Lung (tissue), 11 donors: ENCODE measurements at regions not wholly inside any gene's neighbourhood (a gene's known extent, or its start where the extent isn't known, plus 50 kb on each side); places are given as distances from the start of the nearest gene placed in this dataset.

Experiments
- ATAC-seq: fragments of 200-7000 bp; cut with Tn5 transposase; one replicate; pipeline ENCODE4 v1.9.1; 2020; ENCODE audit warnings: moderate number of reproducible peaks; ENCODE audit not compliant: insufficient read depth, low FRiP score
- DNase-seq, 3 donors: peaks; one replicate each; pipeline ENCODE4 v3.0.0-alpha.2; 2013 to 2017
- H3K27ac ChIP-seq, 2 donors: one replicate each; pipeline ENCODE4 v1.5.1; 2013; ENCODE audit warnings: mild to moderate bottlenecking in 2 of 2, moderate library complexity in 2 of 2, control low read depth in 1 of 2, inconsistent platforms in 1 of 2, low read depth in 1 of 2, low read length in 1 of 2
- H3K27me3 ChIP-seq, 3 donors: one replicate each; pipeline ENCODE4 v1.5.1; 2013; ENCODE audit warnings: low read length in 2 of 3; ENCODE audit not compliant: control insufficient read depth in 3 of 3, insufficient read depth in 3 of 3
- H3K36me3 ChIP-seq, 4 donors: one replicate each; pipeline ENCODE4 v1.5.1; 2013; ENCODE audit warnings: low read length in 4 of 4, mild to moderate bottlenecking in 1 of 4, moderate library complexity in 1 of 4; ENCODE audit not compliant: control insufficient read depth in 4 of 4, insufficient read depth in 4 of 4
- H3K4me1 ChIP-seq, 5 donors: one replicate each; pipeline ENCODE4 v1.5.1; 2013; ENCODE audit warnings: low read length in 5 of 5, mild to moderate bottlenecking in 2 of 5, moderate library complexity in 1 of 5; ENCODE audit not compliant: control insufficient read depth in 5 of 5, insufficient read depth in 5 of 5
- H3K4me3 ChIP-seq: one replicate; pipeline ENCODE4 v1.5.1; 2013; ENCODE audit warnings: mild to moderate bottlenecking, control low read depth, moderate library complexity
- H3K9ac ChIP-seq, 2 donors: one replicate each; pipeline ENCODE4 v1.5.1; 2013; ENCODE audit warnings: low read length in 2 of 2, control low read depth in 1 of 2; ENCODE audit not compliant: insufficient read depth in 1 of 2
- H3K9me3 ChIP-seq, 4 donors: one replicate each; pipeline ENCODE4 v1.5.1; 2013; ENCODE audit warnings: low read length in 3 of 4, mild to moderate bottlenecking in 1 of 4, moderate library complexity in 1 of 4; ENCODE audit not compliant: control insufficient read depth in 4 of 4, insufficient read depth in 3 of 4
- WGBS, 2 donors: extraction: QIAGEN DNeasy Blood & Tissue Kit; methylation state at CpG; one replicate each; pipeline ENCODE4 v1.1.7; 2013; 5-methylcytosine and 5-hydroxymethylcytosine counted together
- TF ChIP-seq, protein P1 (sequence below): IDR thresholded peaks from 2 replicates; pipeline ENCODE4 v1.5.1; 2012; ENCODE audit warnings: mild to moderate bottlenecking; ENCODE audit errors: control extremely low read depth, extremely low read depth
- donor health status: control.
- donor health status: control.
- donor health status: Bipolar disorder and iron deficiency.
- donor health status: healthy.
- donor health status: DM: yes; HTN: yes; CAD: no.

DNA sequence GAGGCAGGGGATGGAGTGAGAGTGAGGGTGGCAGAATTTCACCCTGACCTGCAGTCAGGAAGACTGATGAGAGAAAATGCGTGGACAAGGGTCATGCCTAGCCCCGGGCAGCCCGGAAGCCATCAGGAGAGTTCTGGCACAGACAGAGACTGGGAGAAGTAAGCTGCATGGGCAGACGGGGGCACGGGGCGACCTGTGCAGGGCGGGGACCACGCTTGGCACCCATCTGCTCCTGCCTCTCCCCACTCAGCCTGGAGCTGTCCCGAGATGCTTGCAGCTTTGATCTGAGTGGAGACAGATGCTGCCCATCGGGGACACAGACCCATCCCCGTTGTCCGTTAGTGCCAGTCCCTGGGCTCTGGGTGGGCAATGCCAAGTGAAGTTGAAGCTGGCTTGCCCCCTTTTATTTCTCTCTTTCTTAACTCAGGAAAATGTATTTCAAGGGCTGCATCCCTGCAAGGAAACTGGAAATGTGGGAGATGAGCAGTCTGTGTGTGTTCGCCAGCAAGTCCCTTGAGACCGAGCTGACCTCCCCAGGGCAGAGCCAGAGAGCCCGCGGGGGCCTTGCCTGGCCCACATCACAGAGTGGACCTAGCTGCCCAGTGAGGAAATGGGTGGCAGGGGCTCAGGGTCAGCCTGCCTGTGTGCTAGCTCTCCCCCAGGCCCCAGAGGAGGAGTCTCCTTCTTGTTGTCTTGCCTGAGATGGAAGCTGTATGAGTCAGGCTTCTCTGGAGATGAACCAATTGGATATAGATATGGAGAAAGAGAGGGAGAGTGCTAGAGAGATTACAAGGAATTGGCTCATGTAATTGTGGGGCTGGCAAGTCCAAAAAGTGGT is 121.3 kb upstream of the C1orf174 start:
- H3K9me3 ChIP-seq = peaks cover 0 to 7% (median 0%) of the 10 kb centered on the region in 4 donors
- H3K4me1 ChIP-seq = no peaks in the 10 kb centered on the region
- no peak overlapping the region for H3K27ac ChIP-seq
- WGBS, 2 donors = 74 to 92% methylated on average over 16 of the region's 16 CpGs
- no peak overlapping the region for H3K9ac ChIP-seq
- no peaks in the 10 kb centered on the region for H3K27me3 ChIP-seq
- no peak overlapping the region for H3K4me3 ChIP-seq
- no peaks in the 10 kb centered on the region for H3K36me3 ChIP-seq
- TF ChIP-seq, protein P1, sequence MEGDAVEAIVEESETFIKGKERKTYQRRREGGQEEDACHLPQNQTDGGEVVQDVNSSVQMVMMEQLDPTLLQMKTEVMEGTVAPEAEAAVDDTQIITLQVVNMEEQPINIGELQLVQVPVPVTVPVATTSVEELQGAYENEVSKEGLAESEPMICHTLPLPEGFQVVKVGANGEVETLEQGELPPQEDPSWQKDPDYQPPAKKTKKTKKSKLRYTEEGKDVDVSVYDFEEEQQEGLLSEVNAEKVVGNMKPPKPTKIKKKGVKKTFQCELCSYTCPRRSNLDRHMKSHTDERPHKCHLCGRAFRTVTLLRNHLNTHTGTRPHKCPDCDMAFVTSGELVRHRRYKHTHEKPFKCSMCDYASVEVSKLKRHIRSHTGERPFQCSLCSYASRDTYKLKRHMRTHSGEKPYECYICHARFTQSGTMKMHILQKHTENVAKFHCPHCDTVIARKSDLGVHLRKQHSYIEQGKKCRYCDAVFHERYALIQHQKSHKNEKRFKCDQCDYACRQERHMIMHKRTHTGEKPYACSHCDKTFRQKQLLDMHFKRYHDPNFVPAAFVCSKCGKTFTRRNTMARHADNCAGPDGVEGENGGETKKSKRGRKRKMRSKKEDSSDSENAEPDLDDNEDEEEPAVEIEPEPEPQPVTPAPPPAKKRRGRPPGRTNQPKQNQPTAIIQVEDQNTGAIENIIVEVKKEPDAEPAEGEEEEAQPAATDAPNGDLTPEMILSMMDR = no peak
- ATAC-seq = no peak
- DNase-seq = no peak

DNA sequence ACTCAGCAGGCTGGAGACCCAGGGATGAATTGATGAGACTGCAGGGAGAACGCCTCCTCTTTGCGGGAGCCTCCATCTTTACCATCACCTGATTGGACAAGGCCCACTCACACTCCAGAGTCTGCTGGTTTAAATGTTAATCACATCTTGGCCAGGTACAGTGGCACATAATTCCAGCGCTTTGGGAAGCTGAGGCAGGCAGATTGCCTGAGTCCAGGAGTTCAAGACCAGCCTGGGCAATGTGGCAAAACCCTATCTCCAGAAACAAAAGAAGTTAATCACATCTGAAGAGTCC is 121.8 kb upstream of the C1orf174 start:
- Histone ChIP-seq H3K27ac (no peak overlapping the region), H3K4me3 (no peak overlapping the region), H3K9ac (no peak overlapping the region), H3K9me3 (peaks cover 0 to 7% (median 0%) of the 10 kb centered on the region in 4 donors), H3K27me3 (no peaks in the 10 kb centered on the region), H3K4me1 (no peaks in the 10 kb centered on the region), H3K36me3 (no peaks in the 10 kb centered on the region)
- TF ChIP-seq, protein P1 = no peak
- WGBS, 2 donors = 57 to 78% methylated on average over 3 of the region's 3 CpGs
- ATAC-seq = no peak
- DNase-seq = no peak

- no peak for ATAC-seq
- no peaks in the 10 kb centered on the region for H3K4me1 ChIP-seq
- peaks cover 0 to 7% (median 0%) of the 10 kb centered on the region in 4 donors for H3K9me3 ChIP-seq
- no peak for DNase-seq
- no peak overlapping the region for H3K27ac ChIP-seq
- WGBS, 2 donors = 83 to 86% methylated on average over 14 of the region's 14 CpGs
- TF ChIP-seq, protein P1 = no peak
- no peak overlapping the region for H3K4me3 ChIP-seq
- H3K36me3 ChIP-seq = no peaks in the 10 kb centered on the region
- H3K27me3 ChIP-seq = peaks cover 0 to 4% (median 1%) of the 10 kb centered on the region in 3 donors
- no peak overlapping the region for H3K9ac ChIP-seq
Measured at GRCh38 chr1:4022715-4023114, 122.6 kb upstream of the C1orf174 start.

- Histone ChIP-seq H3K9ac (no peak overlapping the region), H3K9me3 (peaks cover 0 to 6% (median 0%) of the 10 kb centered on the region in 4 donors), H3K27me3 (peaks cover 2 to 5% (median 3%) of the 10 kb centered on the region in 3 donors), H3K4me3 (no peak overlapping the region), H3K4me1 (no peaks in the 10 kb centered on the region), H3K27ac (no peak overlapping the region), H3K36me3 (no peaks in the 10 kb centered on the region)
- 79 to 83% methylated on average over 5 of the region's 5 CpGs for WGBS, 2 donors
- no peak for ATAC-seq
- TF ChIP-seq, protein P1 = no peak
- DNase-seq = no peak
Measured at GRCh38 chr1:4023678-4024077, 123.6 kb upstream of the C1orf174 start.
